DOHH2 (cell line): ENCODE measurements at regions not wholly inside any gene's neighbourhood (a gene's known extent, or its start where the extent isn't known, plus 50 kb on each side); places are given as distances from the start of the nearest gene placed in this dataset.

ENCODE experiments used
- EZH2phosphoT487 ChIP-seq: fragments of 200-600 bp; sonication (generic); IDR thresholded peaks from 2 replicates; pipeline ENCODE4 v1.6.1; 2017; ENCODE audit warnings: borderline replicate concordance, mild to moderate bottlenecking, antibody characterized with exemption, low read length, moderate library complexity, mixed read lengths
- TF ChIP-seq, protein P1 (sequence below): fragments of 200-600 bp; sonication (generic); IDR thresholded peaks from one replicate; pipeline ENCODE4 v1.5.1; 2014; ENCODE audit warnings: antibody characterized with exemption, mild to moderate bottlenecking, low read depth, low read length; ENCODE audit not compliant: poor library complexity, severe bottlenecking

- TF ChIP-seq, protein P1, sequence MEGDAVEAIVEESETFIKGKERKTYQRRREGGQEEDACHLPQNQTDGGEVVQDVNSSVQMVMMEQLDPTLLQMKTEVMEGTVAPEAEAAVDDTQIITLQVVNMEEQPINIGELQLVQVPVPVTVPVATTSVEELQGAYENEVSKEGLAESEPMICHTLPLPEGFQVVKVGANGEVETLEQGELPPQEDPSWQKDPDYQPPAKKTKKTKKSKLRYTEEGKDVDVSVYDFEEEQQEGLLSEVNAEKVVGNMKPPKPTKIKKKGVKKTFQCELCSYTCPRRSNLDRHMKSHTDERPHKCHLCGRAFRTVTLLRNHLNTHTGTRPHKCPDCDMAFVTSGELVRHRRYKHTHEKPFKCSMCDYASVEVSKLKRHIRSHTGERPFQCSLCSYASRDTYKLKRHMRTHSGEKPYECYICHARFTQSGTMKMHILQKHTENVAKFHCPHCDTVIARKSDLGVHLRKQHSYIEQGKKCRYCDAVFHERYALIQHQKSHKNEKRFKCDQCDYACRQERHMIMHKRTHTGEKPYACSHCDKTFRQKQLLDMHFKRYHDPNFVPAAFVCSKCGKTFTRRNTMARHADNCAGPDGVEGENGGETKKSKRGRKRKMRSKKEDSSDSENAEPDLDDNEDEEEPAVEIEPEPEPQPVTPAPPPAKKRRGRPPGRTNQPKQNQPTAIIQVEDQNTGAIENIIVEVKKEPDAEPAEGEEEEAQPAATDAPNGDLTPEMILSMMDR = no peak
- TF ChIP-seq EZH2phosphoT487 = no peak
Observed at GRCh38 chr7:46356371-46356770, 435.3 kb upstream of the IGFBP3 start.
